Bronchial epithelial cell (primary cell): ENCODE measurements at regions not wholly inside any gene's neighbourhood (a gene's known extent, or its start where the extent isn't known, plus 50 kb on each side); places are given as distances from the start of the nearest gene placed in this dataset.

ENCODE experiments used
- DNase-seq: peaks from one replicate; pipeline ENCODE4 v3.0.0-alpha.2; 2010; ENCODE audit warnings: low read depth
- FAIRE-seq: peaks from 2 replicates; lab custom pipeline; 2011; peaks lifted over from hg19 to GRCh38; lab: Jason Lieb, UNC
- H3K27me3 ChIP-seq: 2 replicates; pipeline ENCODE4 v1.5.1; 2011; ENCODE audit warnings: low read length; ENCODE audit not compliant: control insufficient read depth, insufficient read depth
- H3K36me3 ChIP-seq: 2 replicates; pipeline ENCODE4 v1.5.1; 2011; ENCODE audit warnings: low read length; ENCODE audit not compliant: control insufficient read depth, insufficient read depth
- H3K4me3 ChIP-seq: 2 replicates; pipeline ENCODE4 v1.5.1; 2011; ENCODE audit warnings: mild to moderate bottlenecking, low read depth, low read length, control low read depth
- TF ChIP-seq, protein P1 (sequence below): IDR thresholded peaks from 2 replicates; pipeline ENCODE4 v1.5.1; 2011; ENCODE audit warnings: mild to moderate bottlenecking, moderate library complexity, low read length, control low read depth, inconsistent platforms; ENCODE audit not compliant: insufficient read depth, severe bottlenecking

DNA sequence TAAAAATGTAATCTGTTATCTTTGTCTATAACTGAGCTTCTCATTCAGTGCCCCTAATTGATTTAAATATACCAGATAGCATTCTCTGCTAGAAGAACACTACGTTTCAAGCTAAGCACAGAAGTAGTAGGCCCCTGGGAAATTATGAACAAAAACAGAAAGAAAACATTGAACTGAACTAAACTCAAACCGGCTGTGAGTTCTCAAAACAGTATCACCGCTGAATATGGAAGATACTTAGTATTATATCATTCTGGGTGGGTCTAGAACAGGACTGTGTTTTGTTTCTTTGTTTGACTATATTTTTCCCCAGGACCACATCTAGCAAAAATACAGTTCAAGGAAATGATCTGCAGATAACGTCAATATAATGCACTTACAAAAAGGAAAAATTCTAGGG is 95.1 kb upstream of the HMHB1 start:
- no peaks in the 10 kb centered on the region for H3K36me3 ChIP-seq
- no peaks in the 10 kb centered on the region for H3K27me3 ChIP-seq
- DNase-seq (no peak), FAIRE-seq (no peak)
- TF ChIP-seq, protein P1, sequence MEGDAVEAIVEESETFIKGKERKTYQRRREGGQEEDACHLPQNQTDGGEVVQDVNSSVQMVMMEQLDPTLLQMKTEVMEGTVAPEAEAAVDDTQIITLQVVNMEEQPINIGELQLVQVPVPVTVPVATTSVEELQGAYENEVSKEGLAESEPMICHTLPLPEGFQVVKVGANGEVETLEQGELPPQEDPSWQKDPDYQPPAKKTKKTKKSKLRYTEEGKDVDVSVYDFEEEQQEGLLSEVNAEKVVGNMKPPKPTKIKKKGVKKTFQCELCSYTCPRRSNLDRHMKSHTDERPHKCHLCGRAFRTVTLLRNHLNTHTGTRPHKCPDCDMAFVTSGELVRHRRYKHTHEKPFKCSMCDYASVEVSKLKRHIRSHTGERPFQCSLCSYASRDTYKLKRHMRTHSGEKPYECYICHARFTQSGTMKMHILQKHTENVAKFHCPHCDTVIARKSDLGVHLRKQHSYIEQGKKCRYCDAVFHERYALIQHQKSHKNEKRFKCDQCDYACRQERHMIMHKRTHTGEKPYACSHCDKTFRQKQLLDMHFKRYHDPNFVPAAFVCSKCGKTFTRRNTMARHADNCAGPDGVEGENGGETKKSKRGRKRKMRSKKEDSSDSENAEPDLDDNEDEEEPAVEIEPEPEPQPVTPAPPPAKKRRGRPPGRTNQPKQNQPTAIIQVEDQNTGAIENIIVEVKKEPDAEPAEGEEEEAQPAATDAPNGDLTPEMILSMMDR, result no peak
- H3K4me3 ChIP-seq, result no peak overlapping the region

DNA sequence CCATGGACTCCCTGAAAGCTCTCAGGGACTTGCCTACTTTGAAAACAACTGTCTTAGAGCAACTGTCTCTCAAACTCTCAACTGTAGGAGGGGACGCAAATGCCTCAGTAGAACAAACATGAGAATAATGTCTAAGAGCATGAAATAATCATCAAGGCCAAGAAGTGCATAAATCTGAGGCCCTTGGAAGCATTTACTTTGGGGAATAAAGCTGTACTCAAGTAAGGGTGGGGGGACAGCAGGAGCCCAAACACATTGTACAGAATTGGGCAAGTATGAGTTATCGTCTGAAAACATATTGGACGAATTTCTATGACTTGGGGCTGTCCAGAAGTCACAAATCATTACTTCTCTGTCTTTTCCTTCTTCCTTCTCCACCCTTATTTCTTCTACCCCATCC is 96.3 kb upstream of the HMHB1 start:
- no peak overlapping the region for H3K4me3 ChIP-seq
- DNase-seq, result no peak
- no peaks in the 10 kb centered on the region for H3K36me3 ChIP-seq
- FAIRE-seq, result no peak
- TF ChIP-seq, protein P1, result no peak
- no peaks in the 10 kb centered on the region for H3K27me3 ChIP-seq

DNA sequence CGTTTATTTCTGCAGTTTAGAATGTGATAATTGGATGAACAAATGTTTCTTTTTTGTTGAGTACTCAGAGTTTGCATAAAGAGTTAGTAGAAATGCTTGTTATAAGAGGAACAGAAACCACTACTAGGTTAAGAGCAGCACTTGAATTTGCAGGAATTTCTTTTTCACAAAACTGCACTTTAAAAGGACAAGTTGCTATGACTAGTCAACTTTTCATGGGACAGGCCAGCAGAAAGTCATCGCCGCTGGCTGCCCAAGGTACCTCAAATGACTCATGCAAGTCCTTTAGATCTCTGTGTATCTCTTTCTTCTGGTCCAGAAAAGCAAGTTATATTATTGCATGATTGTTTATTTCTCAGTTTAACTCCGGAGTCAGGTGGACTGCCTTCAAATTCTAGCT is 97.3 kb upstream of the HMHB1 start:
- TF ChIP-seq, protein P1, result no peak
- Histone ChIP-seq H3K27me3 (no peaks in the 10 kb centered on the region), H3K4me3 (no peak overlapping the region), H3K36me3 (no peaks in the 10 kb centered on the region)
- FAIRE-seq (no peak), DNase-seq (peak; percentile 46)

DNA sequence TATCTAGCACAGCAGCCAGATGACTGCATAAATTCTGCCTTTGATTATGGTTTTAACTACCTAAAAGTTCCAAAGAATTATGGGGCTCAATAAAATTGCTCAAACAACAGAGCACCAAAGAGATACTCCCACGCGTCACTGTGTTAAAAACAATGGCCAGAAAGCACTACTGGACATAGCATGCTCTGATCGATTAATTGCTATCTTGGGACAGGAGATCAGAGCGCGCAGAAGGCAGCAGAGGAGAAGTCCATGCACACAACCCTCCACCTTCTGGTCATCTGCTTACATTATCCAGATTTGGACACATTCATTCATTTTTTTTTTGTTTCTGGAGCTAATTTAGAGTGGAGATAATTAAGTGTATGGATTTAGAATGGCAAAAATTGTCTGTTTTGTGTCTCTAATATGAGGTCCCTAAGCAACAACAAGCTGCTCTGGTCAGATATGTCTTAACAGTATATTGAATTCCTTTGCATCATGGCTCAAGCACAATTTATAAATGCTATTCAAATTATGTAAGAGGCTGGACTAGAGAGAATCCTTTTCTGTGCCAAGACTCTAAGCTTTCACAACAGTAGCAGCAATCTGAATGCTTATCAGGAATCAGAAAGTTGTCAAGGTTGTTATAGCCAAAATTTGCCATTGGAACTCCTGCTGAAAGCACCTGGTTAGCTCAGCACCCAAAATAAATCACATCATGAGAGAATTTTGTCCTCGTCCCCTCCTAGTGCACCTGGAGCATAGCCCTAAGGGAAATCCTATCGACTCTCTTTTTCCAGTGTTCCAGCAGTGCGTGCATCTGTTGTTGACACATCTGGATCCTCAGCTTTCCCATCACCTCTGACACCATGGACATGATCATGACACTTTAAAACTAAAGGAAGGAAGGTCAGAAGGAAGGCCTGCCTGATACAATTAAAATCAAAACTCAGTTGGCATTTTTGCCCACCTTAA is 98.6 kb upstream of the HMHB1 start:
- DNase-seq (no peak), FAIRE-seq (no peak)
- TF ChIP-seq, protein P1, result no peak

DNA sequence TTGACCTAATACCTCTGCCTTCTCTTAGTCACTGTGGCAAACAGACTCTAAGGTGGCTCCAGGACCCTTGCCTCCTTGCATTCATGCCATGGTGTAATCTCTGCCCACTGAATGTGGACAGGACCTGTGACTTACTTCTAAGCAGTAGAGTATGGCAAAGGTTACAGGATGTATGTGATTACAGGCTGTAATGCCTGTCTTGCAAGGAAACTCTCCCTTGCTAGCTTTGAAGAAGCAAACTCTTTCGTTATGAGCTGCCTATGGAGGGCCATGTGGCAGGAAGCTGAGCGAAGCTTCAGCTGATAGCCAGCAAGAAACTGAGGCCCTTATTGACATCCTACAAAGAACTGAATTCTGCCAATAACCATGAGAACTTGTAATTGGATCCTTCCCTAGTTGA is 103.3 kb upstream of the HMHB1 start:
- no peaks in the 10 kb centered on the region for H3K27me3 ChIP-seq
- H3K4me3 ChIP-seq, result no peak overlapping the region
- no peaks in the 10 kb centered on the region for H3K36me3 ChIP-seq
- FAIRE-seq (no peak), DNase-seq (no peak)
- TF ChIP-seq, protein P1, result no peak

More for the DNA sequence above, 98.6 kb upstream of the HMHB1 start:
- H3K4me3 ChIP-seq, result no peak overlapping the region
- no peaks in the 10 kb centered on the region for H3K27me3 ChIP-seq
- H3K36me3 ChIP-seq, result no peaks in the 10 kb centered on the region

DNA sequence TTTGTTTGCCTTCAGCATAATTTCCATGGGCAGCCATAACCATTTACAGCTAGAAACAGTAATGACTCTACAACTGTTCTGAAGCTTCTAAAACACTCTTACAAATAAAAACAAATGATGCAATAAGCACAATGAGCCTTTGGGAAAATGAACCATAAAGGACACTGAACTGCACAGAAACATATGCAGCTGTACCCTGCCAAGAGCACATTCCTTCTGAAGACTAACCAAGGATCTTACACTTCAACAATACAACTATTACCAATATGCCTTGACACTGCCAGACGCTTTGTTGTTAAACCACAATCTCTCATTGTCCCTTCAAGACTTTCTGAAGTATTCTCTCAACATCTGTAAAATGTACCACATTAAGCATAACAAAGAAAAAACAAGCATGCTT is 104.2 kb upstream of the HMHB1 start:
- DNase-seq, result no peak
- FAIRE-seq, result peak; percentile 47
- Histone ChIP-seq H3K4me3 (no peak overlapping the region), H3K27me3 (no peaks in the 10 kb centered on the region), H3K36me3 (no peaks in the 10 kb centered on the region)
- TF ChIP-seq, protein P1, result no peak
